ENCODE measurements at regions not wholly inside any gene's neighbourhood (a gene's known extent, or its start where the extent isn't known, plus 50 kb on each side); places are given as distances from the start of the nearest gene placed in this dataset.

DNA sequence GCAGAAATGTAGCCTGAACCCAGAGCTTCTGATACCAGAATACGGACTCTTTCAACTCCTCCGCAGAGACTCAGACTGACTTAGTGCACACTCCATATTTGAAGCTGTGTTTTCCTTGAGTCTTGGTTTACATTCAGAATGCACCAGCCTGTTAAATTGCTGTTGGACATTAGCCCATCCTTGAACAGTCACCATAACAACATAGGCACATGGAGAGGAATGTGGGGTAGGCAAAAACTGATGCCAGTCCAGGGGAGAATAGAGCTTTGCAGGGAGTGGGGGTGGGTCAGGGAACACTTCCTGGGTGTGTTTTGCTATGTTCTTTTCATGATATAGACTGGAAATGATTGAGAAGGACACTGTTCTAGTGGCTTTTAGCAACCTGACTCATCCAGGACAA, 76.3 kb upstream of the CACNA1E start:
- TF ChIP-seq EZH2phosphoT487 (IDR thresholded peaks at IDR 0.05; ENCODE audit: borderline replicate concordance): no peak
- TF ChIP-seq, protein P1, sequence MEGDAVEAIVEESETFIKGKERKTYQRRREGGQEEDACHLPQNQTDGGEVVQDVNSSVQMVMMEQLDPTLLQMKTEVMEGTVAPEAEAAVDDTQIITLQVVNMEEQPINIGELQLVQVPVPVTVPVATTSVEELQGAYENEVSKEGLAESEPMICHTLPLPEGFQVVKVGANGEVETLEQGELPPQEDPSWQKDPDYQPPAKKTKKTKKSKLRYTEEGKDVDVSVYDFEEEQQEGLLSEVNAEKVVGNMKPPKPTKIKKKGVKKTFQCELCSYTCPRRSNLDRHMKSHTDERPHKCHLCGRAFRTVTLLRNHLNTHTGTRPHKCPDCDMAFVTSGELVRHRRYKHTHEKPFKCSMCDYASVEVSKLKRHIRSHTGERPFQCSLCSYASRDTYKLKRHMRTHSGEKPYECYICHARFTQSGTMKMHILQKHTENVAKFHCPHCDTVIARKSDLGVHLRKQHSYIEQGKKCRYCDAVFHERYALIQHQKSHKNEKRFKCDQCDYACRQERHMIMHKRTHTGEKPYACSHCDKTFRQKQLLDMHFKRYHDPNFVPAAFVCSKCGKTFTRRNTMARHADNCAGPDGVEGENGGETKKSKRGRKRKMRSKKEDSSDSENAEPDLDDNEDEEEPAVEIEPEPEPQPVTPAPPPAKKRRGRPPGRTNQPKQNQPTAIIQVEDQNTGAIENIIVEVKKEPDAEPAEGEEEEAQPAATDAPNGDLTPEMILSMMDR (conservative IDR thresholded peaks at IDR 0.05; ENCODE audit: low read length): no peak
- Histone ChIP-seq H2AFZ (ENCODE audit: low read length) (no peak overlapping the region), H4K20me1 (ENCODE audit: insufficient read depth, low read length, poor library complexity, severe bottlenecking) (no peaks in the 10 kb centered on the region), H3K9me3 (ENCODE audit: insufficient read depth, low read depth, low read length) (no peaks in the 10 kb centered on the region), H3K4me1 (ENCODE audit: insufficient read depth, low read length, poor library complexity, severe bottlenecking) (no peaks in the 10 kb centered on the region), H3K27me3 (ENCODE audit: insufficient read depth, low read length, poor library complexity, severe bottlenecking) (no peaks in the 10 kb centered on the region), H3K36me3 (ENCODE audit: insufficient read depth, low read length) (no peaks in the 10 kb centered on the region), H3K4me2 (ENCODE audit: low read depth, low read length, poor library complexity, severe bottlenecking) (no peak overlapping the region), H3K9me2 (replicated peaks; ENCODE audit: low read depth, low read length) (no peaks in the 10 kb centered on the region), H3K4me3 (ENCODE audit: low read length, poor library complexity, severe bottlenecking) (no peak overlapping the region), H3K9ac (ENCODE audit: low read depth, low read length, poor library complexity, severe bottlenecking) (no peak overlapping the region), H3K79me2 (ENCODE audit: insufficient read depth, low read length) (no peaks in the 10 kb centered on the region), H3F3A (ENCODE audit: low read depth) (no peaks in the 10 kb centered on the region)

DNA sequence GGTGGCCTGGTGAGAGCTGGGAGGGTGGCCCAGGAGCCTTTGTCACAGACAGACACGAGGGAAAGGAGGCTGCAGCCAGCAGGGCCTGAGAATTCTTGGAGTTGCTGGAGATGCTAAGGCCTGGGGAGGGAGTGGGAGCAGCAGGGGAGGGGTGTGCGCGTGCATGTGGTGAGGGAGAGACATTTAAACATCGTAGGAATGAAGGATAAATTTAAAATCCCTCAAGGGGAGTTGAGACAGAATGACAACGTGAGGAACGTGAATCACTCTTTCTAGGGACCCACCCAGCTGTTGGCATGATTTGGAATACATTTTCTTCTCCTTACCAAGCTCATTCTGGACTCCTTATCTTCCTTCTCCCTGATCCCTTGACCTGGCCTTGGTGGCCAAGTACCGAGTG, 73.3 kb upstream of the CACNA1E start:
- no peaks in the 10 kb centered on the region for H3K79me2 ChIP-seq (ENCODE audit: insufficient read depth, low read length)
- H4K20me1 ChIP-seq (ENCODE audit: insufficient read depth, low read length, poor library complexity, severe bottlenecking): no peaks in the 10 kb centered on the region
- H3K4me3 ChIP-seq (ENCODE audit: low read length, poor library complexity, severe bottlenecking): no peak overlapping the region
- TF ChIP-seq EZH2phosphoT487 (IDR thresholded peaks at IDR 0.05; ENCODE audit: borderline replicate concordance): no peak
- TF ChIP-seq, protein P1 (conservative IDR thresholded peaks at IDR 0.05; ENCODE audit: low read length): no peak
- no peak overlapping the region for H2AFZ ChIP-seq (ENCODE audit: low read length)
- H3K9ac ChIP-seq (ENCODE audit: low read depth, low read length, poor library complexity, severe bottlenecking): no peak overlapping the region
- H3K9me2 ChIP-seq (replicated peaks; ENCODE audit: low read depth, low read length): no peaks in the 10 kb centered on the region
- no peaks in the 10 kb centered on the region for H3K9me3 ChIP-seq (ENCODE audit: insufficient read depth, low read depth, low read length)
- H3F3A ChIP-seq (ENCODE audit: low read depth): no peaks in the 10 kb centered on the region
- H3K4me1 ChIP-seq (ENCODE audit: insufficient read depth, low read length, poor library complexity, severe bottlenecking): no peaks in the 10 kb centered on the region
- no peaks in the 10 kb centered on the region for H3K36me3 ChIP-seq (ENCODE audit: insufficient read depth, low read length)
- H3K4me2 ChIP-seq (ENCODE audit: low read depth, low read length, poor library complexity, severe bottlenecking): no peak overlapping the region
- no peaks in the 10 kb centered on the region for H3K27me3 ChIP-seq (ENCODE audit: insufficient read depth, low read length, poor library complexity, severe bottlenecking)

DNA sequence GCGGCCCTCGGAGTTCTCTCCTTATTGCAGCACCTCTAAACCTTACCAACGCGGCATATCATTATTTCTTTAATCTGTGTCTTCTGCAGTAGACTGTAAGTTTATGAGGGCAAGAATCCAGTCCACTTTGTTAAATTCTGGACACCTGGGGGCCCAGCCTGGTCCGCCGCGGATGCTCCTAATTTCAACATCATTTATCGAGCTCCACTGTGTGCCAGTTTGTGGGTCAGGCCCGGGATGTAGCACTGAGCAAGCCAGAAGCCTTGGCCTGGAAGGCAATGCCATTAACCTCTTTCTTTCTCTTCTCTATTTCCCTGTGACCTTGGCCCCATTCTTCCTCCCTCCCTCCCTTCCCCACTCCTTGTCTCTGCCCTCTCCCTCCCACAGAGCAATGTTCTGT, 70.6 kb upstream of the CACNA1E start:
- no peaks in the 10 kb centered on the region for H4K20me1 ChIP-seq (ENCODE audit: insufficient read depth, low read length, poor library complexity, severe bottlenecking)
- H3K9me3 ChIP-seq (ENCODE audit: insufficient read depth, low read depth, low read length): no peaks in the 10 kb centered on the region
- no peak overlapping the region for H3K4me3 ChIP-seq (ENCODE audit: low read length, poor library complexity, severe bottlenecking)
- H3K79me2 ChIP-seq (ENCODE audit: insufficient read depth, low read length): no peaks in the 10 kb centered on the region
- H3F3A ChIP-seq (ENCODE audit: low read depth): no peaks in the 10 kb centered on the region
- TF ChIP-seq EZH2phosphoT487 (IDR thresholded peaks at IDR 0.05; ENCODE audit: borderline replicate concordance): no peak
- TF ChIP-seq, protein P1 (conservative IDR thresholded peaks at IDR 0.05; ENCODE audit: low read length): no peak
- H3K9me2 ChIP-seq (replicated peaks; ENCODE audit: low read depth, low read length): no peaks in the 10 kb centered on the region
- no peak overlapping the region for H3K9ac ChIP-seq (ENCODE audit: low read depth, low read length, poor library complexity, severe bottlenecking)
- H3K4me1 ChIP-seq (ENCODE audit: insufficient read depth, low read length, poor library complexity, severe bottlenecking): no peaks in the 10 kb centered on the region
- H3K36me3 ChIP-seq (ENCODE audit: insufficient read depth, low read length): no peaks in the 10 kb centered on the region
- H3K27me3 ChIP-seq (ENCODE audit: insufficient read depth, low read length, poor library complexity, severe bottlenecking): no peaks in the 10 kb centered on the region
- H2AFZ ChIP-seq (ENCODE audit: low read length): no peak overlapping the region
- no peak overlapping the region for H3K4me2 ChIP-seq (ENCODE audit: low read depth, low read length, poor library complexity, severe bottlenecking)

All from Loucy (cell line).